Large intestine (tissue), 3 donors: ENCODE measurements at regions not wholly inside any gene's neighbourhood (a gene's known extent, or its start where the extent isn't known, plus 50 kb on each side); places are given as distances from the start of the nearest gene placed in this dataset.

ENCODE experiments used
- DNase-seq, 2 donors: peaks; one replicate each; pipeline versions ENCODE4 v3.0.0 to v3.0.0-alpha.2; 2013
- H3K27ac ChIP-seq: one replicate; pipeline ENCODE4 v1.5.1; 2013; ENCODE audit warnings: low read length
- H3K27me3 ChIP-seq: 2 replicates; pipeline ENCODE4 v1.6.1; 2013; ENCODE audit warnings: low read length; ENCODE audit not compliant: control insufficient read depth, insufficient read depth
- H3K36me3 ChIP-seq: 2 replicates; pipeline ENCODE4 v1.6.1; 2013; ENCODE audit warnings: low read length; ENCODE audit not compliant: control insufficient read depth, insufficient read depth
- H3K4me1 ChIP-seq: one replicate; pipeline ENCODE4 v1.6.1; 2013; ENCODE audit warnings: low read length; ENCODE audit not compliant: control insufficient read depth, insufficient read depth
- H3K4me3 ChIP-seq: one replicate; pipeline ENCODE4 v1.5.1; 2013; ENCODE audit warnings: low read length
- H3K9me3 ChIP-seq: one replicate; pipeline ENCODE4 v1.6.1; 2013; ENCODE audit warnings: mild to moderate bottlenecking, low read depth, low read length, moderate library complexity; ENCODE audit not compliant: control insufficient read depth
- WGBS: methylation state at CpG from one replicate; pipeline ENCODE4 v1.1.5; 2013; ENCODE audit warnings: low lambda C conversion rate; ENCODE audit not compliant: insufficient coverage; 5-methylcytosine and 5-hydroxymethylcytosine counted together

DNA sequence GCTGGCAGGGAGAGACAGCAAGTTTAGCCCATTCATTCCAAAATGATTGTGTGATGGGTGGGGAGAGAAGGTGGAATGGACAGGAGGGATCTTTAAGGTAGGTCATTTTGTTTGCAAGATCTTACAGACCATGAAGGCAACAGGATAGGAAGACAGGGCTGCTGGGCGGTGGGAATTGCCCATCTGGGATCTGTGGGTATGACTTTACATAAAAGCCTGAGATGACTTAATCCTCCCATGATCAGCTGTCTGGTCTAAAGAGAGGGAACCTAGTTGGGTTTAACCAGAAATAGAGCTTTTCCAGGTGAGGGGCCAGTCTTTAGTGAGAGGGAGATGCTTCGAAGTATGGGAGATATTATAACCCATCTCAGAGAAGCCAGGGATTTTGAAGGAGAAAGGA lies 153.7 kb downstream of the KLF6 start:
- Histone ChIP-seq H3K9me3 (no peaks in the 10 kb centered on the region), H3K4me3 (no peak overlapping the region)
- WGBS: no CpG with 5 or more reads among the region's 2 CpGs

DNA sequence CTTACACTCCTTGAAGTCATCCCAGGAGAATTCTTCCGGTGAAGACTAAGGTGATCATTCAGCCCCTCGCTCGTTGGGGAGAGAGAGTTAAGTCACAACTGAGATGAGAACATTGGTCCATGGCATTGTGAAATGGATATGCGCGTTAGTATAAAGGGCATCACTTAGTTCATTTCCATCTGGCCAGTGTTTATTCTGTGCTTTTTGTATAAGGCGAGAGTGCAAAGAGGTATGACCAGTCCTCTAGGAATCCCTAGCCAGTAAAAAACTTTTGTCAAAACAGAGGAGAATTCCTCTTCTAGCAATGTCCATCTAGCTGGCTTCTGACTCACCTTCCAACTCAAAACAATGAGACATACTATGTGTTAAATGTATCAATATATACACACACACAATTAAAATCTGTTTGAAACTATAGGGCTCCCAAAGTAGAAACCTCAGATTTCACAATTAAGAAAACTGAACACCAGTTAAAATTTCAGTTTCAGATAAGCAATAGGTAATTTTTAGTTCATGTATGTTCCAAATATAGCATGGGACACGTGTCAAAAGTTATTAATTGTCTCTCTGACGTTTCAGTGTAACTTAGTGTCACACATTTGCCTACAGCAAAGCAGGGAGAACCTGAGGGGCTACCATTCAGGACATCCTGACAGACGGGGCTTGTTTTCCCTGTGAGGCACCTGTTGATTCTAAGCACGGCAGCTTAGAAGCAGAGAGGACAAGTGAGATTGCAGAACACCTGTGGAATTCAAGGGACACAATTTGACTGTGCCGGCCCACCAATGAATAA lies 158.9 kb downstream of the KLF6 start:
- Histone ChIP-seq H3K4me3 (no peak overlapping the region), H3K4me1 (no peaks in the 10 kb centered on the region), H3K36me3 (no peaks in the 10 kb centered on the region), H3K27ac (no peak overlapping the region), H3K9me3 (no peaks in the 10 kb centered on the region), H3K27me3 (no peaks in the 10 kb centered on the region)
- WGBS: no CpG with 5 or more reads among the region's 11 CpGs
- no peak for DNase-seq

More for the DNA sequence above, 153.7 kb downstream of the KLF6 start:
- Histone ChIP-seq H3K4me1 (no peaks in the 10 kb centered on the region), H3K36me3 (no peaks in the 10 kb centered on the region), H3K27me3 (no peaks in the 10 kb centered on the region), H3K27ac (no peak overlapping the region)
- DNase-seq: no peak

DNA sequence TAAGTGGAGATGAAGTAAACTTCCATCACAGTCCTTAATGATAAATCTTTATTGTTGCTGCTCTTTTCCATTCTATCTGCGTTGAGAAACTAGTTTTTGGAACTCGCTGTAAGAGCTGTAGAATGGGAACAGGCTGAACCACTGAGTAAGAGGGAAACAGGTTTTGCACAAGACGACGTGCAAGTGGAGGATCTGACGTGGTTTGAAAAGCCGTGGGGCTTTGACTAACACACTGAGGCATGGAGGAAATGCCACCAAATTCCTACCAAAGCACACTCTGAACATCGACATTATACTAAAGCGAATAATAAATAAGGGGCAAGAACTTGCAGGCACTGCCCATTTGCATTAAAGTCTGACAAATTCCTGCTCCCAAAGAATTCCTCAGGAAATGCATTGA lies 160.6 kb downstream of the KLF6 start:
- no peak overlapping the region for H3K4me3 ChIP-seq
- no peaks in the 10 kb centered on the region for H3K9me3 ChIP-seq
- no peak overlapping the region for H3K27ac ChIP-seq
- DNase-seq: no peak
- H3K27me3 ChIP-seq: no peaks in the 10 kb centered on the region
- no peaks in the 10 kb centered on the region for H3K36me3 ChIP-seq
- WGBS: no CpG with 5 or more reads among the region's 8 CpGs
- H3K4me1 ChIP-seq: no peaks in the 10 kb centered on the region

DNA sequence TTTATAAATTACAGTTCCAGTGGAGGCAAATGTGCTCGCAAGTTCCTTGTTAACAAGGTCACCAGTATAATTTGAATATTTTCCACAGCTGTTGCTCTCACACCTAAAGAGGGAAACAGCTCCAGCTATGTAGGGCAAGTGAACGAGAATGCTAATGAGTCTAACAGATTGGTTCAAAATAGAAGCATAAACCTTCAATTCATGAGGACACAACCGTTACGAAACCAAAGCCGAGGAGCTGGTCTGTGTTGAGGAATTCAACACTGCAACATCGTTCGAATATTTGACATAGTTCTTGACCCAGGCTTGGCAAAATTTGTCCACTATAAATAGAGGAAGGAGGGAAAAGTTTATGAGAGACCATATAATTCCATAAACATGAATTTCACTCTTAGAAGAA lies 161.3 kb downstream of the KLF6 start:
- Histone ChIP-seq H3K36me3 (no peaks in the 10 kb centered on the region), H3K4me1 (no peaks in the 10 kb centered on the region), H3K9me3 (no peaks in the 10 kb centered on the region), H3K27ac (no peak overlapping the region), H3K27me3 (no peaks in the 10 kb centered on the region), H3K4me3 (no peak overlapping the region)
- DNase-seq: peak in 1 of 2 donors; percentile 15
- WGBS: 93% methylated on average over 5 of the region's 7 CpGs

DNA sequence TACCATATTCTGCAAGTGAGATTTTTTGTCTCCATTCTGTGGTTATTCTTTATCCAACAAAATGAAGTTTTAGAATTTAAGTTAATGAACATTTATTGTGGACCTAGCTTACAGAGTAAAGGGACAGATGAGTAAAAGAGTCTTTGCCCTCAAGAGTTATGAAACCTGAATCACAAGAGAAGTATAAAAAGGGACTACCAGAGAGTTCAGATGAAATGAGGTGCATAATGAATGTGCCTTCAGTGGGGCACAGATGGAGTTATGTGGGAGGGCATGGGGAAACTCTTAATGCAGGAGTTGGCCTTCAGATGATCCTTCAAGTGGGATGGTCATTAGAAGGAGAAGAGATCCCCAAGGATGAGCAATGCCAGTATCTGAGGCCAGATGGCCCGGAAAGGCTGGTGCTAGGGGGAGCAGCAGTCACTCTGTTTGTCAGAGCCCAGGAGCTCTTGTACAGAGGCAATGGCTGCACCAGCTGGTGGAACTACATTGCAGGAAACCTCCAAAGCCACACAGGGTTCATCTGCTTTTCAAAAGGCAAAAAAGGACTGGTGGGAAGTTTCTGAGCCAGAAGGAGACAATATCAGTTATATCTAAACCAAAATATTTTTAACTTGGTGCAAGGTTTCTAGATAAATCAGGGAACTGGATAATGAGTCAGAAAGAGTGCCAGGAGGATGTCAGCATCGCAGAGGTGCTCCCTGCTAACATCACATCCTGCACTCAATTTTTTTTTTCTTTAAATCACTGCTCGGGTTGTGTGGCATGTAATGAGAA lies 162.0 kb downstream of the KLF6 start:
- Histone ChIP-seq H3K4me1 (no peaks in the 10 kb centered on the region), H3K9me3 (no peaks in the 10 kb centered on the region), H3K36me3 (no peaks in the 10 kb centered on the region), H3K4me3 (no peak overlapping the region), H3K27ac (no peak overlapping the region), H3K27me3 (no peaks in the 10 kb centered on the region)
- 80% methylated on average over 1 of the region's 3 CpGs for whole genome bisulfite sequencing
- no peak for DNase-seq

DNA sequence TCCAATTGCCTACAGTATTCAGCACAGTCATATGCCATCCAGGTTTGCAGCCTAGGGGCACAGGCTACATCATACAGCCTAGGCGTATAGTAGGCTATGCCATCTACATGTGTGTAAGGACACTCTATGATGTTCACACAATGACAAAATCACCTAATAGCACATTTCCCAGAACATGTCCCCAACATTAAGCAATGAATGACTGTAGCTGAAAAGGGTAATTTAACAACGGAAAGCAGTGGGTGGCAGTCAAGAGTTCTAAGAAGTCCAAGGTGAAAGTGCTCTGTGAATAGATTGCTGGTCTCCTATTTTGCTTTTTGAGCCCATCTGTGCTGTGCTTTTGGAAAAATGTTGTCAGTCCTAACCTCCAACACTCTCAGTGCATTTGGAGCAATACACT lies 162.6 kb downstream of the KLF6 start:
- Histone ChIP-seq H3K4me3 (no peak overlapping the region), H3K4me1 (no peaks in the 10 kb centered on the region), H3K36me3 (no peaks in the 10 kb centered on the region), H3K9me3 (no peaks in the 10 kb centered on the region), H3K27me3 (no peaks in the 10 kb centered on the region), H3K27ac (no peak overlapping the region)
- no CpG with 5 or more reads among the region's 2 CpGs for WGBS
- no peak for DNase-seq

DNA sequence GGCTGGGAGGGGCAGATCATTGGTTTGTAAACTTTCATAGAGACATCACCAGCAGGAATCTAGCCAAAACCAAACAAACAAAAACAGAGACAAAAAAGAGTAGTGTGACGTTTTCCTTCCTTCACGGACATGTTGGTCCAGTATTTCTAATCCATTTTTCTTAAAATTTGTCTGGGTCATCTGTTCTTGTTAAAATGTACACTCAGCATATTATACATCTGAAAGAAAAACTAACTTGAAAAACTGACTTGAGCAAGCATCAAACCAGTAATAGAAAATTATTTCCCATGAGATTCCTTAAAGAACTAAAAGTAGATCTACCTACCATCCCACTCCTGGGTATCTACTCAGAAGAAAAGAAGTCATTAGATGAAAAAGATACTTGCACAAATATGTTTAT lies 164.2 kb downstream of the KLF6 start:
- H3K27me3 ChIP-seq: no peaks in the 10 kb centered on the region
- no peaks in the 10 kb centered on the region for H3K36me3 ChIP-seq
- no peaks in the 10 kb centered on the region for H3K9me3 ChIP-seq
- WGBS: no CpG with 5 or more reads among the region's 2 CpGs
- H3K4me1 ChIP-seq: no peaks in the 10 kb centered on the region
- no peak for DNase-seq
- H3K27ac ChIP-seq: no peak overlapping the region
- no peak overlapping the region for H3K4me3 ChIP-seq

DNA sequence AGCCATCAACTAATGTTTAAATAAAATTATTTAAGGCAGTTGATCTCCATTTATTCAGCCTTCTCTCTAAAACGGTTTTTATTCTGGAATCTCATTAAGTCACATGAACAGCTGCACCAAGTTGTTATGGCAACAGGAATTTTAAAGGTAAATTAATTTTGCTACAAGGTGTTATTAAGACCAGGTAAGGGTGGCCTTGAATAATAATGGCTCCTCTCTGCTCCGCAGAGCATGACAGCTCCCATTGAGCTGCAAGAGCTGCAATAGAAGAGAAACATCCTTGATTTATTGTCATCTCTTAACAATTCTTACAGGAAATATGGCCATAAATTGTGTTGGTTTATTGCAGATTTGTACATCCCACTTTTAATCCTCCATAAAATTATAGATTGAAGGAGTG lies 165.8 kb downstream of the KLF6 start:
- no peak overlapping the region for H3K27ac ChIP-seq
- H3K27me3 ChIP-seq: no peaks in the 10 kb centered on the region
- H3K9me3 ChIP-seq: no peaks in the 10 kb centered on the region
- H3K4me3 ChIP-seq: no peak overlapping the region
- H3K4me1 ChIP-seq: no peaks in the 10 kb centered on the region
- DNase-seq: no peak
- WGBS: 40% methylated on average over 1 of the region's 2 CpGs
- H3K36me3 ChIP-seq: no peaks in the 10 kb centered on the region

DNA sequence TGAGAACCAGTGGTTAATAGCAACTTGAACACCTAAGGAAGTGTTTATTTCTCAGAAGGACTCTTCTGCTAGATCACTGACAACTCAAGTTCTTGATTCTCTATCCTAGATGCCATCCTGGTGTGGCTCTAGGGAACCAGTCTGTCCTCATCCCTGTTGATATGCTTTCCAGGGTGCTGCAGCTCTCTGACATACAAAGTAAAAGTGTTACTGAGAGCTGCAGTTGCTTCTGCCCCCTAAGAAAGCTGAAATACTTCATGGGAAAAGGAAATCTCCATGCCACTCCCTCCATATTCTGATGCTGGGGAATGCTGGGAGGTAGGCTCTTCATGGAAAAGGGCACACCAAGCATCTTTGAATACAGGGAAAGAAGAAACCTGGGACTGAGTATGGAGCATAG lies 168.1 kb downstream of the KLF6 start:
- Histone ChIP-seq H3K9me3 (peaks cover 3% of the 10 kb centered on the region), H3K4me3 (no peak overlapping the region), H3K36me3 (no peaks in the 10 kb centered on the region), H3K4me1 (no peaks in the 10 kb centered on the region), H3K27ac (no peak overlapping the region), H3K27me3 (no peaks in the 10 kb centered on the region)
- no peak for DNase-seq

DNA sequence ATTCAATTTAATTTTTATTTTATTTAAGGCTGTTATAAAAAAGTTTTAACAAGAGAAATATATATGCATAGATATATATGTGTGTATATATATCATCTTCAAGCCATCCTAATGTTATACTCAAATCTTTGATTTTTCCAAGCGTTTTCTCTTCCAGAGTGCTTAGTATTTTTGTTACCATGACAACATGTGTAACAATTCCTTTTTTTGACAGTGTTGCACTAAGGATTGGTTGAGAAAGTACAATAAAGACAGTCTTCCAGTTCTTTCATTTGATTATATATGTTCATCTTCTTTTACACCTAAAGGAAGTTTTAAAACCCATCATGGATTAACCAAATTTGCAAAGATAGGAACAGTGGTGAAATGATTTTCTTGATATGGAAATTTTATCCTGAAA lies 171.7 kb downstream of the KLF6 start:
- Histone ChIP-seq H3K27ac (no peak overlapping the region), H3K27me3 (no peaks in the 10 kb centered on the region), H3K4me3 (no peak overlapping the region), H3K9me3 (peaks cover 5% of the 10 kb centered on the region), H3K4me1 (no peaks in the 10 kb centered on the region), H3K36me3 (no peaks in the 10 kb centered on the region)
- DNase-seq: no peak
- 100% methylated on average over 1 of the region's 1 CpG for WGBS
